GM21619 (cell line): ENCODE measurements at regions not wholly inside any gene's neighbourhood (a gene's known extent, or its start where the extent isn't known, plus 50 kb on each side); places are given as distances from the start of the nearest gene placed in this dataset.
"Not testable (repeated sequence)": the region's sequence is repeated elsewhere in the genome, so short reads cannot be mapped to it uniquely, and the experiment has no call there.

Experiments used
- ATAC-seq: cut with Tn5 transposase; IDR thresholded peaks from one replicate; pipeline ENCODE4 v1.9.1; 2021; ENCODE audit not compliant: unreplicated experiment

DNA sequence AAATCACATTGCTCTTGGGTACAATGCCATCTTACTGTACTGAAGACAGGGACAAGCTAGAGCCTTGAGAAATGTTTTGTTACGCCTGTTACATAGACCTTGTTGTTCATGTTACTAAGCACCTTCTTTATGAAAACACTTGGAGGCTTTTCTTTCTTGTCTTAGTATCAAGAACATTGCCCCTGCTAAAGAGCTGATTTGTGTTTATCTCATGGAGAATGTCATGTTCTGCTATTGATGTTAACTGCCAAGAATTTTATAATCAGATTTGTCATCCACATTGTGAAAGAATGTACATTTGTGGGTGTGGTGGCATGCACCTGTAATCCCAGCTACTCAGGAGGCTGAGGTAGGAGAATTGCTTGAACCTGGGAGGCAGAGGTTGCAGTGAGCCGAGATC, 431.3 kb upstream of the MDFIC2 start:
- no peak for ATAC-seq

GRCh38 chr3:70742081-70742480, 429.6 kb upstream of the MDFIC2 start:
- ATAC-seq = no peak

DNA sequence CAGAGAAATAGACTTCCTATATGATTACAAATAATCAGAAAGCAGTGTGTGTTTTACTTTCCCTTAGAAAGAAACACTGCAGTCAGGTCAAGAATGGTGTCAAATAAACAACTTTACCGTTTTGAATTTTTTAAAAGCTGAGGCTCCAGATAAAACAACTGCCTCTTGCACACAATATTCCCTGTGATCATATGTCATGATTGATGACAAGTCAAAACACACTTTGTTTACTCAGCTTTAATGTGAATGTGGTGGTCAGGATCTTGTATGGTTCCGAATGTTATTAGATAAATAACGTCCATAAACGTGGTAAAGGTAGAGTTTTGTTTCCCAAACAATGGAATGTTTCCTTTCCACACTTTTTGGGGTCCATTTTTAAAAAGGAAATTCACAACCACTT, 428.4 kb upstream of the MDFIC2 start:
- no peak for ATAC-seq

DNA sequence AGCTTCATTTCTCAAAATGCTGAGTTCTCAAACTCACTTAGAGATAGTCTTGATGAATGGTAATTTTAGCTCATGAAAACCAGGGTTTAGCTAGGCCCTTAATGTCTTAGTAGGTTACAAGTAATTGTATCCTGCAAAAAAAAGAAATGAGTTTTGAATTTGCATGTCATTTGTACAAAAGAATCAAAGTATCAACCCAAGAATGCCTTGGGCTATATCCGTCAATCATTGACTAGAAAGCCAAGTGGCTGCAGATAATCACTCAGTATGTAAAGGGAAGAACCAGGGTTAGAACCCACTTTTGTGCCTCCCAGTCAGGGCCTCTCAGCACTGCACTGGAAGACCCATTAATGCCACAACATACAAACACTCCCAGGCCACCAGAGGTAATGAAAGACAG, 427.6 kb upstream of the MDFIC2 start:
- no peak for ATAC-seq

DNA sequence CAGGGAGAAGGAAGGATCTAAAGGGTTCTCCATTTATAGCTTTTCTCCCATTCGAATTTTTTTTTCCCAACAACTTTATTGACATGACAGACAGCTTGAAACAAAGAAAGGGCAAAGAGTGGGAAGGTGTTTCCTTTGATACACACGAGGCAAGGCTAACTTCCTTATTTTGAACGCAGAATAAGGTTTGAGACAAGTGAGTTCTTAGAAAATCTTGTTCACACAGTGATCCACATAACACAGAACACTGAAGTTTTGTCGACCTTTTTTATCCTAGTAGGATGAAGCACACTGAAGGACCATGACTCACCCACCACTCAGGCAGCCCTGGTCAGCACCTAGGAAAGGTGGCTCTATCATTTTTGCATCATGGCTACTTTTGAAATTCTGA, 425.8 kb upstream of the MDFIC2 start:
- no peak for ATAC-seq

GRCh38 chr3:70737666-70738290, 425.3 kb upstream of the MDFIC2 start:
- no peak for ATAC-seq

- ATAC-seq = no peak
Measured at GRCh38 chr3:70736009-70736408, 423.6 kb upstream of the MDFIC2 start.

- ATAC-seq = no peak
Measured at GRCh38 chr3:70734756-70735155, 422.3 kb upstream of the MDFIC2 start.

DNA sequence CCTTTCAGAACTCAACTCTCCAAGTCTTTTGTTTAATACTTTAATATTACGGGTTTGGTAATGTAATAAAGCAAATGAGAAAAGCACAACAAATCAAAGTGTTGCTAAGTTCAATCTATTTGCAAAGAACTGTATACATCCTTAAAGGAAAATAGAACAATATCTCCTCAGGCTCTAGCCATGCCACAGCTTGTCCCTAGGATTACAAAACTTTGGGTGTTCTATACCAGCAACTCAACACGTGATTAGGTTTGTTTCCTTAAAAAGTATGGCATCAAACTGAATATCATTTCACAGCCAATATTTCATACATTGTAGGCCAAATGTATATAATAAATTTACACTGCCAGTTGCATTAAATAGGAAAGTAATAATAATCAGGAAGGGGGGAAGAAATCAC, 418.6 kb upstream of the MDFIC2 start:
- ATAC-seq = no peak

DNA sequence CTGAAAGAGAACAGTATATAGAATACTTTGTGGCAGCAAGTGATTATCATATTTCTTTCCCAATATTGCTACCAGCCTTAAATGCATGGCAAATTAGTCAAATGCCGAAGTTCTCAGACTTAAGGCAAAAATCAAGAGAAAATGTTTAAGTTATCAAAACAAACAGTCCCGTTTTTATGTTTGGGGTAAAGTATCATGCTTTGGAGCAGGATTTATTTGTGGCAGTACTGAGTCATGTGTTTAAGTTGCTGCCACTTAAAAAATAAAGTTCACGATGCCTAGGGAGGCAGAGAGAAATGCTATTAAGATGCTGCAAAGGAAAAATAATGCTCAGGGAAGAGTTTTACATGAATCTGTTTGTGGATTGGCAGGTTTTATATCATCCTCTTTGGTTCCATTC, 417.4 kb upstream of the MDFIC2 start:
- ATAC-seq = no peak

DNA sequence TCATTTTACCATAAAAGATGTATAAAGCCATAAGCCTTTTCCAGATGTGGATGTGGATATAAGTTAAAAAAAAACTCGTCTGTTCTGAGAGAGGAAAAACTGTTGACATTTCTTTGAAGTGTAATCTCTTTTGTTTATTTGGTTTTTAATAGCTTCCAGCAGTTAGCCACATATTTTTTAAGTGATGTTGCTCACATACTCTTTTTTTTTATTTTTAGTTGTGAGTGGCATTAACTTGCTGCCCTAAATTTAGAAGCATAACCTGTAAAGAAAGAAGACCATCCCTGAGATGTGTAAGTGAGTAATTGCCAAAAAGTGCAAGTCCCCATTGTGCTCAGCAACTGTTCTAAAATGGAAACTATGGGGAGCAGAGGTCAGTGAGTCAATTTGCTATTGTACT, 415.9 kb upstream of the MDFIC2 start:
- ATAC-seq = no peak

DNA sequence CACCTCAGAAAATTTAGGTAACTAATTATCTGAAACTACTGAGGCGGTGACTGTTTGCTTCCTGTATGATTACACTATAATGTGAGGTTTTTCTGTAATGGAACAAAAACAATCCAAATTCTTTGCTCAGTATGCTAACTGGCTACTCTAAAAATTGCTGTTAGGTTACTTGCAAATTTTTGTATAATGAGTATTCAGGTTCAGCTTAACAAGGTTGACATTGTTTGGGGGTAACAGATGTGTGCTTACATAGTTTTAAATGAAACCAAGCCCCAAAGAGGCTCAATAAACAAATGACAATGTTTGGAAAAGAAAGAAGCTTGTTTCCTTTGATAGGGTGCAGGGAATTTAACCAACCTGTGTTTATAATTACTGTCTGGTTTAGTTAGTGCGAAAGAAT, 414.5 kb upstream of the MDFIC2 start:
- no peak for ATAC-seq

GRCh38 chr3:70726096-70726938, 413.9 kb upstream of the MDFIC2 start:
- ATAC-seq = no peak

DNA sequence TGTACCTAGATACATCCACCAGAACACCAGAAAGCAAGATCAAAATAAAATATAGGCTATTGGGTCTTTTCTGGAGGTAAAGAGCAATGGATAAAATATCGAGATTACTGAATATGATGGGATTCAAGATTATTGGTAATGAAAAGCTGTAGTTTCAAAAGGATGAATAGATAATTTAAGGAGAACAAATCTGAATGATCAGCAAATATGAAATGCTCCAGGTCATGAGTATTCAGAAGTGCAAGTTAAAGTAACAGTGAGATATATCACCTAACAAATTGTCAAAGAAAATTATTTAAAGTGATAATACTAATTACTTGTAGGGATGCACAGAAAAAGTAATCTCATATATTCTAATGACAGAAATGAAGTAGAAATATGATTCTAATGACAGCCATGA, 409.6 kb upstream of the MDFIC2 start:
- ATAC-seq = no peak

DNA sequence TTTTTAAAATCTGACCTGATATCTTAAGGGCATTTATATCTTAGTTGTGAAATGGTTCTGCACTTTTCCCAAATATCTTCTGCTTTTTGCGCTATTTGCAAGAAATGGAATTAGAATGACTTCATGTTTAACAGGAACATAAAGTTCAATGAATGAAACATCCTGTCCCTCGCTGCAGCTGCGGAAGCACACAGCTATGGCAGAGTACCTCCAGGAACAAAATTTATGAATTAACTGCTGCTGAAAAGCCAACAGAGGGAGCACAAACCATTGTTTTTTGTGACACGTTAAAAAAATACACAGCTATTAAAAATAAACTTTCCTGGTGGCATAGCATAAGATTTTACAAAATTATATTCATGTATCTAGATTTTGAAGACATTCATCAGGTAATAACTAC, 404.4 kb upstream of the MDFIC2 start:
- no peak for ATAC-seq

- ATAC-seq = no peak
Measured at GRCh38 chr3:70712449-70713082, 400.1 kb upstream of the MDFIC2 start.

GRCh38 chr3:70703305-70704102, 391.1 kb upstream of the MDFIC2 start:
- no peak for ATAC-seq

DNA sequence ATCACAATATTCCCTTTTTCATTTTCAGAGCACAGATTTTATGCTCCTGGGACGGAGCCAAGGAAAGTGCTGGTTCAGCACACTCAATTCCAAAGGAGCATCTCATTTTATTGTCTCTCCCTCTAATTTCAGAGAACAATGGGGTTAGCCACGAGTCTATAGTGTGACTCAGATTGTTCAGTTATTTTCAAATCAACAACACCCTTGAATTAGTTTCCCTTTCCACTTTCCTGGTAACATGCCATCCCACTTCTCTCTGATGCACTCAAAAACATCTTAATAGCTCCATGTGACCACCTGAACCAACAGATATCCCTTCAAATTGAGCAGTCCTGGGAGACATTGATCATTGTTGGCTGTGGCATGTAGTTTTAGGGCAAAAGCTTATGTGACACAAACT, 389.7 kb upstream of the MDFIC2 start:
- no peak for ATAC-seq

- no peak for ATAC-seq
Measured at GRCh38 chr3:70684701-70685100, 372.3 kb upstream of the MDFIC2 start.

DNA sequence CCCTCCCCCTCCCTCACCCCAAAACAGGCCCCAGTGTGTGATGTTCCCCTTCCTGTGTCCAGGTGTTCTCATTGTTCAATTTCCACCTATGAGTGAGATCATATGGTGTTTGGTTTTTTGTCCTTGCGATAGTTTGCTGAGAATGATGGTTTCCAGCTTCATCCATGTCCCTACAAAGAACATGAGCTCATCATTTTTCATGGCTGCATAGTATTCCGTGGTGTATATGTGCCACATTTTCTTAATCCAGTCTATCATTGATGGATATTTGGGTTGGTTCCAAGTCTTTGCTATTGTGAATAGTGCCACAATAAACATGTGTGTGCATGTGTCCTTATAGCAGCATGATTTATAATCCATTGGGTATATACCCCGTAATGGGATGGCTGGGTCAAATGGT, 363.4 kb upstream of the MDFIC2 start:
- not testable (repeated sequence) for ATAC-seq

GRCh38 chr3:70658513-70659310, 346.3 kb upstream of the MDFIC2 start:
- no peak for ATAC-seq
